Hypothalamus (tissue), 51 donors: ENCODE measurements at regions not wholly inside any gene's neighbourhood (a gene's known extent, or its start where the extent isn't known, plus 50 kb on each side); places are given as distances from the start of the nearest gene placed in this dataset.
"Not testable (repeated sequence)": the region's sequence is repeated elsewhere in the genome, so short reads cannot be mapped to it uniquely, and the experiment has no call there.

Experiments used
- DNase-seq, 51 donors: peaks; one replicate each; lab custom pipeline; 2025; lab: John Stamatoyannopoulos, UW

DNA sequence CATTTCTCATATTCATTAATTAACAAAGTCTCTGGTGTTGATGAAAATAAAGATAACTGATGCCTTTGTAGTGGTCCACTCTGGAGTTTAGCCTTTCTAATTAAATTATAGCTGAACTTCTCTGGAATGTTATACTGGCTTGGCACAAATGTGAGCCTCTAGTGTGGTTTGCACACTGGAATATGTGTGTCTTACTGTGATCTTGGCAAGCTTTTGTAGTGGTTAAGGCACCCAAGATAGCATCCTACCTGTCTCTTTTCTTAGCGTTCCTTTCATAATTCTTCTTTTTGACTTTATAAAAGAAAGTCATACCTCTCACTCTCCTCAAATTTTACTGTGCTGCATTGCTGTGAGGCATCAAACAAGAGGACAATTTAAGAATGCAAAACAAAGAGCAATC, 107.4 kb downstream of the UTRN start:
- DNase-seq, result no peak

DNA sequence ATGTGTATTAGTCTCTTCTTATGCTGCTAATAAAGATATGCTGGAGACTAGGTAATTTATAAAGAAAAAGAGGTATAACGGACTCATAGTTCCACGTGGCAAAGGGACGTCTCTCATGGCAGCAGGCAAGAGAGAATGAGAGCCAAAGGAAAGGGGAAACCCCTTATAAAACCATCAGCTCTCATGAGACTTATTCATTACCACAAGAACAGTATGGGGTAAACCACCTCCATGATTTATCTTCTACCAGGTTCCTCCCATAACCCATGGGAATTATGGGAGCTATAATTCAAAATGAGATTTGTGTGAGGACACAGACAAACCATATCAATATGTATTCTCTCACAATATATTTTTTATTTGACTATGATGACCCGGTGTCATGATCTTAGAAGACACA, 109.1 kb downstream of the UTRN start:
- DNase-seq, result no peak

DNA sequence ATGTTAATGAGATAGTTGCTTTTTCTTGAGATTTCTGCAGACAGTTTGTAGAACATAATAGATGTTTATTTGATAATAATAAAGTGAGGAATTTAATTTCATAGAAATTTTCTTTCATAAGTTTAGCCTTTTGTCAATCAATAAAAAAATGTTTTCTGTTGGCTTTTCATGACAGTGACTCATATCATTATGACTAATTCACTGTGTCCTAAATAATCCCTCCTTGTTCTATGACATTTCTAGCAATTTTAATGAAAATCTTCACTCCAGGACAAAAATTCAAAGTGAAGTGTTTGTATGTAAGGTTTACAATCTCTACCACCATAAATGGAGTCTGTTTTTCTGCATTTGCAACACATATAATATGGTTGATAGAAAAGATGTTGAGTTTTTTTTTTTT, 109.9 kb downstream of the UTRN start:
- DNase-seq, result no peak

DNA sequence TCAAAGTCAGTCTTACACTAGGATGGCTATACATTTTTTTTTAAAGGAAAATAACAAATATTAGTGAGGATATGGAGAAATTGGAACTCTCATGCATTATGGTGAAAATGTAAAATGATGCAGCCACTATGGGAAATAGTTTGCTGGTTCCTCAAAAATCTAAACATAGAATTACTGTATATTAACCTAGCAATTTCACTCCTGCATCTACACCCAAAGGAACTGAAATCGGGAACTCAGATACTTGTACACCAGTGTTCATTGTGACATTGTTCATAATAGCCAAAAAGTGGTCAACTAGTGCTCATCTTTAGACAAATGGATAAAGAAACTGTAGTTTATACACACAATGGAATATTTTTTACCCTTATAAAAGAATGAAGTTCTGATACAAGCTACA, 110.7 kb downstream of the UTRN start:
- DNase-seq, result no peak

DNA sequence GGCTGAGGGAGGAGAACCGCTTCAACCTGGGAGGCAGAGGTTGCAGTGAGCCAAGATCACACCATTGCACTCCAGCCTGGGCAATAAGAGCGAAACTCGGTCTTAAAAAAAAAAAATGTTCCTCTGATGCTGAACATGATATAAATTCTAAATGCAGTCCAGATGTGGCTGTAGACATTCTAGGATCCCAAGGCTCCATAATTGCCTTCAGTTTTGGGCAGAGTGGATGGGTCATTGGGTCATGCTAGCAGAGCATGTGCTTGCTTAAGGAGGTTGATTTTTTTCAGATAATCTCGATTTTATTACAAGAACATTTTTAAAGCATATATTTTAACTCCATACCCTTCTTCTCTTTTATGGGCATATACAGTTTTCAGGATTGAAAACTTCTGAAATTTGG, 112.0 kb downstream of the UTRN start:
- DNase-seq, result no peak

DNA sequence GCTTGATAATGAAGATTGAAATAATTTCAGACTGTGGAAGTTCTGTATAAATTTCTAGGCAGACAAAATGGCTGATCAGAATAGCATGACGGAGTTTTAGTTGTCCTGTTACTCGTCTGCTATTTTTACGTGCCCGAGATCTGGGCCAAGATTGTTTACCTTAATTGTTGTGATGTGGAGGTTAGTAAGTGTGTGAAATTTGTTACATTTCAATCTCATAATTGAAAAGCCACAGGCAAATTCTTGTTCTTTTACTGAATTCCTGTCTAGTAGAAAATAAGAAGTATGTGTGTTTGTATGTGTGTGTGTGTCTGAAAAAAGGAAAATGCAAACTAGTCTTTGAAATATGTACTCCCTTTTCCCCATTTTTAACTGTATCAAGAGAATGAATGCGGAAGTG, 115.2 kb downstream of the UTRN start:
- no peak for DNase-seq

DNA sequence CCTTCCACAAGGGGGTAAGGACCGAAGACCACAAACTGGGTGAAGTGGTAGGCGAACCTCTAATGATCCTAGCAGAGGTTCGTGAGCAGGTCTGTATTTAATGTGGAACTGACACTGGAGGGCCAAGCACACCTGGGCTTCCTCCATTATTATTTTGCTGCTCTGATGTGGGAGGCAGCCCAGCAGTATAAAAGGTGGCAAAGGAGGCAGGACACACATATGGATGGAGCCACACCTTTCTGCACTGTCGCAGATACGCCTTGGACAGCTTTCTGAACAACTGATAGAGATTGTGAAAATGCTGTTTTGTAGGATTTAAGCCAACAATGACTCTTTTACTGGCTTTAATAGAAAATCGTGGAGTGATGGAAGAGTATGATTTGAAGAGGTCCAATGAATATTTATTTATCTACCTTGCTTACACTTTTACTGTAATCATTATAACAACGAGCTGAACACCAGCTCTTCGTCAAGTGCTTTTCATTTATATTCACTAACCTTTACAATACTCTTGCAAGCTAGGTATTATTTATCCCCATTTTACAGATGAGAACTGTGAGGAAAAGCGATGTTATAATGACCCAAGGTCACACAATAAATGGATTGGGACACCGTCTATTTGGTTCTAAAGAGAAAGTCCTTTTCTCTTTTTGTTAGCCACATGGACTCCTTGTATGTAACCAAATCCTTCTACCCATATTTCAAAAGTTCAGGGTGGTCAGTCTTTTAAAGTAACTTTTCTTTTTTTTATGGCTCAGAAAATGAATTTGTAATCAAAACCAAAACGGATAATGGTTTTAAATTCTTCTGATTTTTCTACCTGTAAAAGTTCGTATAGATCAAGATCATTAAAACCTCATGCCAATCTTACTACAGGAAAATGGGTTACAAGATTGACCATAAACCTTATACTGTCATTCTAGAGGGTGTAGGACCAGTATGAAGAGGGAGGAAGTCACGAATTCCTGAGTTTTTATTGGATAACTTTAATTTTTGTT, 116.9 kb downstream of the UTRN start:
- DNase-seq, result no peak

DNA sequence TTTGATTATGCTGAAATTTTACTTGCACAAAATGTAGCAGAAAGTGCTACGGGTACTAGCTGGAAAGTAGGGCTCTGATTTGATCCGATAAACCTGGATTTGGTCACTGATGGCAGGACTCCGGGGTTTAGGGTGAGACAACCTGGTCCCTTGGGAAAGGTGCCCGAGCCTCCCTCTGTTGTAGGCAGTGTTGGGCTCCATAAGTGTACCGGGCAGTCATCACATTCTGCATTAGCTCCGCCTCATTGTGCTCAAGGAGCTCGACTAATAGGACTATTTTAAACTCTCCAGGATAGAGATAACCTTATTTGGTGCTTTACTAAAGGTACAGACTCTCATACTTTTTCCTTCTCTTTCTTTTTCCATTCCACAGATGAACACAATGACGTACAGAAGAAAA, 117.6 kb downstream of the UTRN start:
- no peak for DNase-seq

DNA sequence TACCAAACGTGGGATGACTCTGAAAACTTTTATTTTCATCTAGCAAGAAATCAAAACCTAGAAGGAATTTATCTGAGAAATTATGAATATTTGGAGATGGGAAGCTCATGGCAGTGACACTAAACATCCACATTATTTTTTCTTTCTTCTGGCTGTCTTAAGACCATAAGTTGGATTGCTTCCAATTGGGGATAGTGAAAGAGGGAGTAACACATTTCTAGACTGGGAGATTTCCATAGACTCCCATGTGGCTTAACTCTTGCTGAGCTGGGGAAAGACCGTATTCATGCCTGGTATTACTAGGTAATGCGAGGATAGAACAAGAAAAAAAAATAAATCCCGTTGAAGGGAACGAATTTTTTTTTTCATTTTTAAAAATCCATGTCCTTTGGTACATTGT, 120.0 kb downstream of the UTRN start:
- DNase-seq, result no peak

DNA sequence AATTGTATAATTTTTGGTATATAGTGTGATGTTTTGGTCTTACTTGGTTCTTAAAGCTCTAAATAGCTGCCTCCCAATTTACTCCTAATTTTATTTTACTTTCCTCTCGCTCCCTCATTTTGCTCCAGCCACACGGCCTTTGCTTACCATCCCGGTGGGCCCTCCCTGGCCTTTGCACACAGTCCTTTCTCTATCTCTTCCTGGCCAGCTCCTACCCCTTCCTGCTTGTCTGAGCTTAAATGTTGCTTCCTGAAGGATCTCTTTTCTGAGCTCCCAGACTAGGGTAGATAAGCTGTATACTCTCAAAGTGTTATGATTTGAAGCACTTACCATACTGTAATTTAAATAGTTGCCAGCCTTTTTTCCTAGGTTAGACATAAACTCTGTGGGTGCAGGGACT, 121.7 kb downstream of the UTRN start:
- DNase-seq, result no peak

DNA sequence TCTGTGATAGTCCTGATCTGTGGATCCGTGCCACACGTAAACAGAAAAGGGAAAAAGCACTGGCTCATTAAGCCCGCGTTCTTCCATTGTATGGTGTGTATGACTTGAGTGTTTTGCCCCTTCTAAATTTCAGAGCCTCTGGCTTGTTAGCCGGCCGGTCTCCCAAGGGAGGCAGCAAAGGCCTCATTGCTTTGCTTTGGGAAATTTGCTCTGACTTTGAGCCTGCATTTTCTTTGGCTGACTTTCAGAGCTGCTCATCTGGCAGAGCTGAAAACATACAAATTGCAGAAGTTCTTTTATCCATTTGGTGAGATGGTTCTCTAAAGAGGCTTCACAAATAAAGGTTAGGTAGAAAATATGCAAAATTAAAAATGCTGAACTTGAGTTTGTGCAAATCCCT, 123.0 kb downstream of the UTRN start:
- DNase-seq, result no peak

DNA sequence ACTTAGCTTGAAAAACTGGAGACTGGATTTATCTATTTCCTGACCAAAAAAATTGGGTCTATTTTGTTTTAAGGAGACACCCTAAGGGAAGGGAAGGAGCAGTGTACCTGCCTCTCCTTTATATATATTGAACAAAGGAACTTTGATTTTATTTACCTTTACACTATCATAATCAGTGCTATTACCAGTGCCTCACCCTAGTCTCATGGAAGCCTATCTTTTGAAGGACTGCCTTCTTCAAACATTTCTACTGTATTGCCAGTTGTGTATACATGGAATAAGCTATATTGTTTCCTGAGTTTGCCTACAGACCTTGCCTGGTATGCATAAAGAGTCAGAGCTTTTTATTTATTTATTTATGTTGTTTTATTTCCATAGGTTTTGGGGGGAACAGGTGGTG, 124.9 kb downstream of the UTRN start:
- no peak for DNase-seq

DNA sequence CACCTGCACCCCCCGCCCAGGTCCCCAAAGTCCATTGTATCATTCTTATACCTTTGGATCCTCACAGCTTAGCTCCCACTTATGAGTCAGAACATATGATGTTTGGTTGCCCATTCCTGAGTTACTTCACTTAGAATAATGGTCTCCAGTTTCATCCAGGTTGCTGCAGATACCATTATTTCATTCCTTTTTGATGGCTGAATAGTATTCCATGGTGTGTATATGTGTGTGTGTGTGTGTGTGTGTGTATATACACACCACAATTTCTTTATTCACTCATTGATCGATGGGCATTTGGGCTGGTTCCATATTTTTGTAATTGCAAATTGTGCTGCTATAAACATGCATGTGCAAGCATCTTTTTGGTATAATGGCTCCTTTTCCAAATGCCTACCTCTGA, 125.4 kb downstream of the UTRN start:
- not testable (repeated sequence) for DNase-seq

DNA sequence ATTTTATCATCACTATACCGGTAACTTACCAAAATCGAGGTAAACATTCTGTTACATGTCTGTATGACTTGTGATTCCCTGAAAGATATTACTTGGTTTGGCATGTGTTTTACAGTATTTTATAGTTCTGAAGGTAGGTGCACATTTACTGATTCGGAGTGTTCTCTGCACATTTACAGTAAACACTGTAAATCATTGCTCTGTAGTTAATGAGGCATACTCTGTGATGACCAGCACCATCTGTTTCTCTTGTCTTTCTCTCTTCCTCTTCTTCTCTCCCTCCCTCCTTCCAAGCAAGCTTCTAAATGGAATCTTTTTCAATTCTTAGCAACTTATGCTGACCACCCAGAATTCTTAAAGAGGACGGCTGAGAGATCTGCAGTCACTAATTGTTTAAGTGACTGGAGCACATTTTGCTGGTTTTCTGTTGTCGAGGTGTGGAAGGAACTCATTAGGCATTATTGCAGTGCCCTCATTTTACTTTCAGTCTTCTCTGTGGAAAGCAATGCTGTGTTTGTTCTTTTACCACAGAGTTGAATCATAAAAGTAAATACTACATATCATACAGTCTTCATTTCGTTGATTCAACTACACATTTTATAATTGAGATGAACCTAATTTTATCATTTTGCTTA, 126.5 kb downstream of the UTRN start:
- DNase-seq, result no peak

DNA sequence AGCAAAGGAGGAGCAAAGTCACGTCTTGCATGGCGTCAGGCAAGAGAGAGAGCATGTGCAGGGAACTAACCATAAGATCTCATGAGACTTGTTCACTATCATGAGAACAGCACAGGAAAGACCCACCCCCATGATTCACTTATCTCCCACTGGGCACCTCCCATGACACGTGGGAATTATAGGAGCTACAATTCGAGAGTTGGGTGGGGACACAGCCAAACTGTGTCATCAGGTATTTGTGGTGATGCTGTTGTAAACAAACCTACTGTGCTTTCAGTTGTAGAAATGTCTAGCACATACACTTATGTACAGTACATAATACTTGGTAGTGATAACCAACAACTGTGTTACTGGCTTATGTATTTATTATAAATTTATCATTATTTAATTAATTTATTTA, 128.3 kb downstream of the UTRN start:
- no peak for DNase-seq

DNA sequence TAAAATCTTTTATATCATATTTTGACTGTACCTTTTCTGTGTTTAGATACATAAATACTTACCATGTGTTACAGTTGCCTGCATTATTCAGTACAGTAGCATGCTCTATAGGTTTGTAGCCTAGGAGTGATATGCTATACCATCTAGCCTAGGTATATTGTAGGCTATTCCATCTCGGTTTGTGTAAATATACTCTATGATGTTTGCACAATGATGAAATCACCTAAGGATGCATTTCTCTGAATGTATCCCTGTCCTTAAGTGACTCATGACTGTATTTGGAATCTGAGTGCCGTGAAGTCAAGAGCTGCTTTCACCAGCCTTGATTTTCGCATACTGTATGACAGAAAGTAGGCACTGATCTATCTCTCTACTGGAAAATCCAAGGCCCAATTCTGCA, 129.9 kb downstream of the UTRN start:
- DNase-seq, result no peak

DNA sequence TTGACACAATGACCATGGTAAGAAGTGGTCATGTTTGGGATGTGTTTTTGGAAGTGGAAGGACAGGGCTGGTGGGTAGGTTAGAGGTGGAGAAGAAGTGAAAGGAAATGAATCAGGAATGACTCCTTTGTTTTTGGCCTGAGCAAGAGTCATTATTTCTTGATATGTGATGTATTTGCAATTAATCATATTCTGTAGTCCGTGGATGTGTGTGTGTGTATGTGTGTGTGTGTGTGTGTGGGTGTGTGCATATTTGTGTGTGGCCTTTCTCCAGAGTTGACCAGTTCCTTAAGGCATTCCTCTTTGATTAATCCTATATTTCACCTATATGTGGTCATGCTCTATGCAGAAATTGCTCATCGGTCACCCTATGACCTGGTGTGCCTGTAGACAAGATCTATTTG, 130.7 kb downstream of the UTRN start:
- no peak for DNase-seq

DNA sequence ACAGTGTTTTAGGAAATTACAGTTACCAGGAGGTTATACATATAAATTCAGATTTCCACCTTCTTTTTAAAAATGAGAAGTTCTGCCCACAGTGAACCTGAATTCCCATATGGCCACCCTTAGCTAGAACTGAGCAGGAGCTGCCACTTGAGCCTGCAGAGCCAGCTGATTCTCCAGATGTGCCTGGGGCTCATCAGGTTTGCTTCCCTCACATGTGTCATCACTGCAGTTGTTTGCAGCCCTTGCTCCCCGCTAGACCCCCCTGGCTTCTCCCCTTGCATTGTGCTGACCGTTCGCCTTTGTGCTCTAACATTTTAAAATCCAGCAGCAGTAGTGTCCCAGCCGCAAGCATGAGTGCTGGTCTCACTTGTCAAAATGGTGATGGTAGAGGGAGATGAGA, 131.1 kb downstream of the UTRN start:
- no peak for DNase-seq

DNA sequence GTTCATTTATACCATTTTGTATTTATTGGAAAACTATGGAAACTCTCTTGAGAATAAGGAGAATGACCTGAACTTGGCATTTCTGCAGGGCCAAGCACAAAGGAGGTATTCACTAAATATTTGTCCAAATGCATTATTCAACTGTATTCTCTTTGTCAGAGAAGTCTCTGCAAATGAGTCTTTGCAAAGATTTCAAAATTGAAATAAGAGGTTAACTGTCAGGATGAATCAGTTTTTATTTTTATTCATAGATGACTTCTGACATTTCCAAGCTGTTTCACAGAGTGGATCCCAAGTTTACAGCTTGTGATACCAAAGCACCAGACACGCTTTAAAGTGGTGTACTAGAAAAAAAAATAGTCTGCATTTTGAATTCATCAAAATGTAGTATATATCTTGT, 131.6 kb downstream of the UTRN start:
- no peak for DNase-seq

DNA sequence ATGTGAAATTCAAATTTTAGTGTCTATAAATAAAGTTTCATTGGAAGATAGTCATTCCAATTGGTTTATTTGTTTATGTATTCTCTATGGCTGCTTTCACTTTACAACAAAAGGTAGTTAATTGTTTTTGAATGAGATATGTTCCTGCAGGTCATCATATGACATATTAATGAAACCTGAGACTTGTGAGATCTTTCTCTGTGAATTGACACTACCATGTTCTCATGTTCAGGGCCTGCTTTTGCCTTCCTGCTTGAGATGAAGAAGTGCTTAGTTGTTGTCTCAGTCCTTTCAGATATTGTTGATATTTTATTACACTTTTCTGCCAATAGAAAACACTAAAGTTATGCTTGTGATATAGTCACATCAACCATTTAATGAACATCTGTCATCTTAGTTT, 132.5 kb downstream of the UTRN start:
- DNase-seq, result no peak

DNA sequence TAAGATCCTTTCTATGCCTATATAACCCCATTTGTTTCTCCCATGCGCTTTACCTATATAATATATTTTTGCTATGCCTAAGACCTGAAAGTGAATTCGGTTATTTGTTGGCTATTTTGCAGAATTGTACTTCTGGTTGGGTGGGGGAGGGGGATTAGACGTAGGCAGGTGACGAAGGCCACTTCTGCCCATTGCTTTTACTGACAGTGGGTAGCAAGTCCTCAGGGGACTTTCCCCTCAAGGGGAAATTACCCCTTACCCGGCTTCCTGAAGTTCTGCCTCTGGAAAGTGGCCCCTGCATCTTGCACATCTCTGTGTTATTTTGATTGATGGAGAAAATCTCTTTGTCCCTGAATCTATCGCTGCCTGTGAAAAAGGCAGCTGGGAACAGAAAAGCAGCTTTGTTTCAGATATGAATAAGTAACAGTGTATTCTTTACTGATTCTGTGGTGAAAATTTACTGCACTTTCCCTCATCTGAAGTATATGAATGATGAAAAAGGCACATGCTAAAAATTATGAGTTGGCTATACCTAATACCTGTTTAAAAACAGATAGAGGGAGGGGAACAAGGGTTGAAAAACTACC, 133.9 kb downstream of the UTRN start:
- no peak for DNase-seq

DNA sequence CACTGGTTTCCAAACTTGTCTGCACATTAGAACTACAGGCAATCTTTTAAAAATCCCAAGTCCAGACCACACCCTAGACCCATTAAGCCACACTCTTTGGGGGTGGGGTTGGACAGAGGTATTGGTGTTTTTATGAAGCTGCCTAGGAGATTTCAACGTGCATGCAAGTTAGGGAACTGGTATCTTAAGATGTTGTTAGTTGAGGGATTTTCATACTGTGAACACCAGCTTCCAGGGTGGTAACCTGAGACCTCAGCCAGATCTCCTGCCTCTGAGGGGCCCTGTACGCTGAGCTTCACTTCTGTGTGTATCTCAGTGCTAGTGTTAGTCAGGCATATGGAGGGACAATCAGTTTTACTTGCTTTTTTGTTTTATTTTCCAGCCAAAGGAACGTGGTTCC, 138.0 kb downstream of the UTRN start:
- no peak for DNase-seq
